NCI-H128 (cell line): ENCODE measurements at regions not wholly inside any gene's neighbourhood (a gene's known extent, or its start where the extent isn't known, plus 50 kb on each side); places are given as distances from the start of the nearest gene placed in this dataset.
"Not testable (repeated sequence)": the region's sequence is repeated elsewhere in the genome, so short reads cannot be mapped to it uniquely, and the experiment has no call there.

Source experiments
- DNase-seq: peaks from one replicate; lab custom pipeline; 2025; ENCODE audit not compliant: unreplicated experiment; lab: John Stamatoyannopoulos, UW

DNA sequence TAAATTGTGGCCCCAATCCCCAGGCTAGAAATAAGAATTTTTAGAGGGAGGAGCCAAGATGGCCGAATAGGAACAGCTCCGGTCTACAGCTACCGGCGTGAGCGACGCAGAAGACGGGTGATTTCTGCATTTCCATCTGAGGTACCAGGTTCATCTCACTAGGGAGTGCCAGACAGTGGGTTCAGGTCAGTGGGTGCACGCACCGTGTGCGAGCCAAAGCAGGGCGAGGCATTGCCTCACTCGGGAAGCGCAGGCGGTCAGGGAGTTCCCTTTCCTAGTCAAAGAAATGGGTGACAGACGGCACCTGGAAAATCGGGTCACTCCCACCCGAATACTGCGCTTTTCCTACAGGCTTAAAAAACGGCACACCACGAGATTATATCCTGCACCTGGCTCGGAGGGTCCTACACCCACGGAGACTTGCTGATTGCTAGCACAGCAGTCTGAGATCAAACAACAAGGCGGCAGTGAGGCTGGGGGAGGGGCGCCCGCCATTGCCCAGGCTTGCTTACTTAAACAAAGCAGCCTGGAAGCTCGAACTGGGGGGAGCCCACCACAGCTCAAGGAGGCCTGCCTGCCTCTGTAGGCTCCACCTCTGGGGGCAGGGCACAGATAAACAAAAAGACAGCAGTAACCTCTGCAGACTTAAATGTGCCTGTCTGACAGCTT lies 257.7 kb upstream of the MEIS1 start:
- DNase-seq: not testable (repeated sequence)

DNA sequence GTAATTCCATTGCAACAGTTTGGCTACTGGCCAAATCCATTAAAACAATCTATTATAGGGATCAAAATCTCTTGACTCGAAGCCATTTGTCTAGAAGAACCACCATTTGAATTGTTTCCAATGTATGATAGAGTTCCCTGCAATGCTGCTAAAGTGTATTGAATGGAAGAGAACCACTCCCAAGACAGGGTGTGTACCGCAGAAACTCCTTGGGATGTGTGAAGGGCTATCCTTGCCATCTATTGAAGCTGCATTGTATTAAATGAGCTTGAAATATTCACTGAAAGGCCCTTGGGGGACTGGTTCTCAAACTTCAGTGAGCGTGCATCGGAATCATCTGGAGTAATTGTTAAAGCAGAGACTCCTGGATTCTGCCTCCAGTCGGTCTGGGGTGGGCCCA lies 260.4 kb upstream of the MEIS1 start:
- no peak for DNase-seq

GRCh38 chr2:66173645-66174044 lies 261.3 kb upstream of the MEIS1 start:
- no peak for DNase-seq

GRCh38 chr2:66171530-66171929 lies 263.4 kb upstream of the MEIS1 start:
- no peak for DNase-seq

DNA sequence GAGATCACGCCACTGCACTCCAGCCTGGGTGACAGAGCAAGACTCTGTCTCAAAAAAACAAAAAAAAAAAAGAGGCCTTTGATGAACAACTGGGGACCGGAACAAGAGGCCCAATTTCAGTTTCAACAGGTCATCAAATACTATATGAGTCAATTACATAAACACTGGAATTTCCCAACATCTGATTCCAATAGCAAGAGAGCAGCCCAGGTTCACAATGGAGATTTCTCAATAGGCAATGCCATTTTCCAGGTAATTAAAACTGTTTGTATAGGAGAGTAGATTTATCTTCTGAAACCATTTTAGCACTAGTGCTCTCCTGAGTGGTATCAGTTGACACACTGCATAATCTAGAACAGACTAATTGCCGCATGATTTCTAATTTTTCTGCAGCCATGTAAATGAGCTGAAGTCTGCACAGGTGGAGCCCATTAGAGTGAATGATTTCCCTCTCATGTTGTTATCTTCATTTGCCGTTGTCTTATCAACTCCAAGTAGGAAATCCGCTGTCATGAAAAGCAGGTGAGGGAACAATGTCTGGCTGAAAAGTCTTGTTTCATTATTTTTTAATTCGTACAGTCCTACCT lies 264.1 kb upstream of the MEIS1 start:
- peak; percentile 52 for DNase-seq

DNA sequence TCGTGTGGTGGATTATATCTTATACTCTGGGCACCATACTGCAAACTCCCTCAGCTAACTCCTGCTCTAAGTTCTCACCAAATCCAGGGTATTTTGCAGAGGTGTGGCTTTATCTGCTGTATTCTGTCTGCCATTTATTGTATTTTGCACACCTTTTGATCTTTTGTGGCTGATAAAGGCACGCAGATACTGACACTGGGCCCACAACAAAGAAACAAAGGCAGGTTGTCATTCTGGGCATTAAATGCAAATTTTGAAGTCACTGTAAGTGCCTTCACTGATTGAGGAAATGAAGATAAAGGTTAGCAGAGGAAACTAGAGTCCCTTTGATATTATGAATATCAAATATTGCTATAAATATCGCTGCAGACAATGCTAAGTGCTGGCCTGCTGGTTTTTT lies 265.8 kb upstream of the MEIS1 start:
- DNase-seq: no peak

DNA sequence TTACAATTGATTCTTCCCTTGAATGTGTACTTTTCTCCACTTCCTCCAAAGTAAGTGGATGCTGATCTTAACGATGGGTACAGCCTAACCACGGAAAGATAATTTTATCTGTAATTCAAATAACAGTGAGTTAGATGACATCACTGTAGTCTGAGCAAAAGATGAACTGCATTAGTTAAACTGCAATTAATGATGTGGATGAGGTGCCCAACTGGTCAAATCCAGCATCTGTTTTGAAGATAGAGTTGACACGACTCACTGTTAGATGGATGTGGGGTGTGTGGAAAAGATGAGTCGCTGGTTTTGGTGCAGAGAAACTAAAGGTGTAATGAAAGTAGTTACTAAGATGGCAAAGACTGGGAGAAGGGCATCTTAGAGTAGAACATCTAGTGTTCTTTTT lies 270.5 kb upstream of the MEIS1 start:
- DNase-seq: no peak

DNA sequence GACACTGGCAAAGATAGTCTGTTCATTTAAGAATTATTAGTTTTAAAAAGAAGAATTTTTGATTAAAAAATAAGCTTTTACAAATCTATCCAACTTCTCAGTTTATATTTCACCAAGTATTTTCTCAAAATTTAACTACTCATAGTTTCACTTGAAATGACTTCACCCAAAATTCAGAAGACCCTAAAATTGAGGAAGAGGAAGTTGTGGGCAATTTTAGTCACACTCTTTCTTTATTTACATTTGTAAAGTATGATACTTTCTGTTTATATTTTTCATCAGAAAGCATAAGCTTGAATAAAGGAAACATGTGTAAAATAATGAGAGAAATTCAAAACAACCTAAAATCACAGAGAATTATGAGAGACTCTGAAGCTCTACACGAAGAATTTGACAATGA lies 278.8 kb upstream of the MEIS1 start:
- no peak for DNase-seq

DNA sequence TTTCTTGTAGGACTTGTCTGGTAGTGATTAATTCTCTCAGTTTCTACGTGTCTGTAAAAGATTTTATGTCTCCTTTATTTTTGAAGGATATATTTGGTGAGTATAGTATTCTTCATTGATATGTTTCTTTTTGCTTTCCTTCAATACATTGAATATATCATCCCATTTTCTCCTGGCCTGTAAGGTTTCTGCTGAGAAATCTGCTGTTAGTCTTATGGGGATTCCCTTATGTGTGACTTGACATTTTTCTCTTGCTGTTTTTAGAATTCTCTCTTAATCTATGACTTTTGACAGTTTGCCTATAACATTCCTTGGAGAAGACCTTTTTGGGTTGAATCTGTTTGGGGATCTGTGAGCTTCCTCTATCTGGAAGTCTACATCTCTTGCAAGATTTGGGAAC lies 281.0 kb upstream of the MEIS1 start:
- DNase-seq: no peak

GRCh38 chr2:66145490-66145889 lies 289.4 kb upstream of the MEIS1 start:
- no peak for DNase-seq

DNA sequence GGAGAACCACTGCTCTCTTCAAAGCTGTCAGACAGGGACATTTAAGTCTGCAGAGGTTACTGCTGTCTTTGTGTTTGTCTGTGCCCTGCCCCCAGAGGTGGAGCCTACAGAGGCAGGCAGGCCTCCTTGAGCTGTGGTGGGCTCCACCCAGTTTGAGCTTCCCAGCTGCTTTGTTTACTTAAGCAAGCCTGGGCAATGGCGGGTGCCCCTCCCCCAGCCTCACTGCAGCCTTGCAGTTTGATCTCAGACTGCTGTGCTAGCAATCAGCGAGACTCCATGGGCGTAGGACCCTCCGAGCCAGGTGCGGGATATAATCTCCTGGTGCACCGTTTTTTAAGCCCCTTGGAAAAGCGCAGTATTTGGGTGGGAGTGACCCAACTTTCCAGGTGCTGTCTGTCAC lies 290.6 kb upstream of the MEIS1 start:
- DNase-seq: not testable (repeated sequence)

DNA sequence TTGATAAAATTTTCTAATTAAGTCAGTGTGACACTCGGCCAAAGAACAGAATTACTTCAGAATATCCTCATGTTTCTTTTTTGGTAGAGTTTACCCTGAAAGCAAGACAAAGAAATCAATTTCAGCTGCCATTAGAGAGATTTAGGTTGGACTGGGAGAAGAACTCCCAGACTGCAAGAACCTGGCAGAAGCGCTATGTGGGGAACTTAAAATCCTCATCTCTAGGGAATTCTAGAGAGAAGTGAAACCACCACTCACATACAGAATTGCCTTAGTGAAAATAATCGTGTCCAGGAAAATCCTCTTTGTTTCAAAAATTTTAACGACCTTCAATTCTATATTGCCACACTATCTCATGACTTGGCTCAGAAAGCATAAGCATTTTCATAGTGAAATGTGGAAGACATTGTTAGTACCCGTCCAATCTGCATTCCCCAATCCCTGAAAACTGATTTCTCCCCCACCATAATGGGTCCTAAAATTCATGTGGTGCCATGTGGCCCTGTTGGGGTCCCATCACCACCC lies 297.3 kb upstream of the MEIS1 start:
- no peak for DNase-seq

DNA sequence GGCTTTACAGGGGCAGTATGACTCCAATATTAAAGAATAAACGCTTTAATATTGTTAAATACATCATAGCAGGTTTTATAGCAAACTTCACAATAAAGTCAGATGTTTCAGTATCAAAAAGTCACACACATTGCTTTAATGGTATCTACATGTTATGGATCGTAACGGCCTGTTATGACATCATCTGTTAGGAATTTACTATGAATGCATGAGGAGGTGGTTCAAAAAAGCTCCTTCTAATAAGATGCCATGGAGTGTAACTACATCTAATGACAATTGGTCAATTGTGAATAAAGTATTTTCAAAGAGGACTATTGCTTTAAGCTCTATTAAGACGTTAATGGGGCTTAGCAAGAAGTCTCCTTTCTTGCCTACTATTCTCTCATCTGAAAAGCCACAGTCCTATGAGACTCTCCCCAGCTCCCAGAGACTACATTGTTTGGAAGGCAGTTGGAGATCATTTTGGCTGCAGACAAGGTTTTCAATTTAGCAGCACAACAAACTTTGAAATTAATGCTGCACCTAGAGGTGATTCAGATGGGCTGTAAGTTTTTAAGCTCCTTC lies 300.7 kb upstream of the MEIS1 start:
- DNase-seq: no peak

DNA sequence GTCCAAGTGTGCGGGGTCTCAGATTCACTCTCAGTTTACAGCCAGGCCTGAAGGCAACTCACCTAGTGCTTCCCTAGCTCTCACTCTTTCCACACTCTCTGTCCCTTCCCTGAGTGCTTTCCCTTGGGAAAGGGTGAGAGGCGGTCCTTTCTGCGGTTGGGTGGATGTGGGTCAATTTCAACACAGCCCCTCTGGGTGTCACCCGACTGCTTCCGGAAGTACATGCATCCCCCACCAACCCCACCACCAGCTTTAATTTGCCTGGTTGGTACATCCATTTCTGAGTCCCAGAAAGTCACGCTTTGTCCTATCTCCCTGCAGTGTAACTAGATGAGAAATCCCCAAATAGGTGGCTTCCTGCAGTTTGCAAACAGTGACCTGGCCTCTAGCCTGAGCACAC lies 307.3 kb upstream of the MEIS1 start:
- no peak for DNase-seq

- DNase-seq: no peak
These were observed 307.9 kb upstream of the MEIS1 start for GRCh38 chr2:66127061-66127460.

- DNase-seq: no peak
These were observed 309.0 kb upstream of the MEIS1 start for GRCh38 chr2:66125951-66126350.

DNA sequence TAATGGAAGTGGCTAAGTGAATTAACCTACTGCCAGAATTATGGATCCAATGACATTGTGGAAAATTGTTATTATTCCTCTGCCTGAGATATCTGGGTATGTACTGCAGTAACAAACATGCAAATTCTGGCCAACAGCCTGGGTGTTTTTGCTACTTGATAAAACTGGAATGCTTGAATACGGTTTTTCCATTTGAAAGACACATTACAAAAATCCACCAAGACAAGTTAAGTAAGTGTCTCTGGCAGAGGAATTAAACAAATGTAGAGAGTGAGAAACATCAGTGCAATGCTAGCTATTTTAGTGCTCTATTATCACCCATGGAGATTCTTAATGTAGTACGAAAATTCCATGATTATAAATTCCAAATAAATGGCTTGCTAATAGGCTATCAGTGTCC lies 312.4 kb upstream of the MEIS1 start:
- no peak for DNase-seq

DNA sequence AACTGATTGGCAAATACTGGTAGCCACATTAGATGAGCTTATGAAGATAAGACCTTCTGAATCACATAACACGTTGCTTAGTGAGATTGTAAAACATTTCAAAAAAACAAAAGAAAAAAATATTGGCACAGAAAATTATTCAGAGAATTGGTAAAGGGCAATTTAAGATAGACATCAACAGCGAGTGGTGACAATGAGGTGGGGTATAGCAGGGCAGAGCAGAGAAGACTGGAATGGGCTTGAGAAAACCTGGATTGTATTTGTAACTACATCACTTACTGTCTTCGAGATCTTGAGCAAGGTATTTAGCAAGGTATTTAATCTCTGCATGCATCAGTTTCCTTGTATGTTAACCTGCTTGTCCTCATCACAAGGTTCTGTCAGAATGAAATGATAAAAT lies 313.0 kb upstream of the MEIS1 start:
- no peak for DNase-seq

DNA sequence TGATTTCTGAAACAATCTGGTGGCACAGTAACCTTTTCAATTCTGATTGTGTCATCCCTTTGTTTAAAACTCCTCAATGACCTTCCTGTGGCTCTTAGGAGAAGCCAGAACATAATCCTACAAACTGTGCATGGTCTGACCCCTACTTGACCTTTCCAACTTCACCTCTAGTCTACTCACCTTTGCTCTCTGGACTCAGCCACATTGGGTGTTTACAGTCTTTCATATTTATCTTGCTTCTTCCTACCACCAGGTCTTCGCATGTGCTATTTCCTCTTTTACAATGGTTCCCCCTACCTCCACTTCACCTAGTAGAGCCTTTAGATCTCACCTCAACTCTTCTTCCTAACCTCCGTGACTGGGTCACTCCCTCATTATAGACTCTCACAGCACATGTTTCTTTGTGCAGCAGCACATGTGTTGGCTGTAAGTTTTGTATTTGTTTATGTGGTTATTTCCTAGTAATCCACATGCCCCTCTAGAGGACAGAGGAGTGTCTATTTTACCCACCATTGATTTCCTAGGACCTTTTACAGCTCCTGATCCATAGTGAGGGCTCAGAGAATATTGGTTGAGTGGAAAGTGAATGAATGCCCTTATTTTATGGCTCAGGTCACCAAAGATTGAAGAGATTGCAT lies 320.8 kb upstream of the MEIS1 start:
- DNase-seq: no peak

GRCh38 chr2:66111706-66112105 lies 323.2 kb upstream of the MEIS1 start:
- no peak for DNase-seq

- DNase-seq: no peak
These were observed 324.3 kb upstream of the MEIS1 start for GRCh38 chr2:66110608-66111007.

- DNase-seq: no peak
These were observed 324.8 kb upstream of the MEIS1 start for GRCh38 chr2:66110086-66110485.
